ENCODE measurements at regions not wholly inside any gene's neighbourhood (a gene's known extent, or its start where the extent isn't known, plus 50 kb on each side); places are given as distances from the start of the nearest gene placed in this dataset.

GRCh38 chr17:72432143-72432621 lies 311.4 kb downstream of the SOX9 start:
- TF ChIP-seq POLR2A (IDR thresholded peaks at IDR 0.05) (no peak), CTCF (IDR thresholded peaks at IDR 0.05) (peak in 3 of 6 experiments; percentile 25 to 32 (median 31))
- H3K27me3 ChIP-seq = no peaks in the 10 kb centered on the region
- H3K36me3 ChIP-seq = no peaks in the 10 kb centered on the region
- DNase-seq = peak in 1 of 3 donors; percentile 63
- no peaks in the 10 kb centered on the region for H3K9me3 ChIP-seq
- peaks cover 0 to 50% (median 1%) of the 10 kb centered on the region in 4 donors for H3K4me1 ChIP-seq
- no peak overlapping the region for H3K4me3 ChIP-seq
- H3K27ac ChIP-seq = peak overlapping the region in 2 of 4 donors; percentile 59 to 77

- Histone ChIP-seq H3K4me3 (no peak overlapping the region), H3K4me1 (peaks cover 0 to 45% (median 1%) of the 10 kb centered on the region in 4 donors), H3K27ac (peak overlapping the region in 2 of 4 donors; percentile 35 to 77), H3K27me3 (no peaks in the 10 kb centered on the region), H3K36me3 (no peaks in the 10 kb centered on the region), H3K9me3 (no peaks in the 10 kb centered on the region)
- DNase-seq = no peak
- TF ChIP-seq CTCF (IDR thresholded peaks at IDR 0.05) (no peak), POLR2A (IDR thresholded peaks at IDR 0.05) (no peak)
These were observed 312.1 kb downstream of the SOX9 start for GRCh38 chr17:72432881-72433280.

GRCh38 chr17:72433797-72434196 lies 313.0 kb downstream of the SOX9 start:
- Histone ChIP-seq H3K27me3 (no peaks in the 10 kb centered on the region), H3K4me1 (peaks cover 0 to 41% (median 1%) of the 10 kb centered on the region in 4 donors), H3K36me3 (no peaks in the 10 kb centered on the region), H3K9me3 (no peaks in the 10 kb centered on the region), H3K4me3 (no peak overlapping the region), H3K27ac (no peak overlapping the region)
- no peak for DNase-seq
- TF ChIP-seq CTCF (IDR thresholded peaks at IDR 0.05) (no peak), POLR2A (IDR thresholded peaks at IDR 0.05) (no peak)

- no peak overlapping the region for H3K27ac ChIP-seq
- H3K4me1 ChIP-seq = peaks cover 0 to 36% (median 1%) of the 10 kb centered on the region in 4 donors
- no peak for DNase-seq
- no peaks in the 10 kb centered on the region for H3K36me3 ChIP-seq
- H3K4me3 ChIP-seq = no peak overlapping the region
- no peaks in the 10 kb centered on the region for H3K9me3 ChIP-seq
- TF ChIP-seq CTCF (IDR thresholded peaks at IDR 0.05) (no peak), POLR2A (IDR thresholded peaks at IDR 0.05) (no peak)
- H3K27me3 ChIP-seq = no peaks in the 10 kb centered on the region
These were observed 313.8 kb downstream of the SOX9 start for GRCh38 chr17:72434581-72434980.

GRCh38 chr17:72434991-72435618 lies 314.3 kb downstream of the SOX9 start:
- no peaks in the 10 kb centered on the region for H3K36me3 ChIP-seq
- no peaks in the 10 kb centered on the region for H3K9me3 ChIP-seq
- peaks cover 0 to 31% (median 1%) of the 10 kb centered on the region in 4 donors for H3K4me1 ChIP-seq
- DNase-seq = no peak
- H3K4me3 ChIP-seq = no peak overlapping the region
- no peaks in the 10 kb centered on the region for H3K27me3 ChIP-seq
- H3K27ac ChIP-seq = no peak overlapping the region
- TF ChIP-seq POLR2A (IDR thresholded peaks at IDR 0.05) = no peak
- TF ChIP-seq CTCF (IDR thresholded peaks at IDR 0.05) = no peak

Measured in Peyer's patch (tissue), 4 donors.